ENCODE measurements at regions not wholly inside any gene's neighbourhood (a gene's known extent, or its start where the extent isn't known, plus 50 kb on each side); places are given as distances from the start of the nearest gene placed in this dataset.

GRCh38 chr1:57959531-57960241, 535.8 kb upstream of the DAB1 start:
- TF ChIP-seq ZBTB7A (IDR thresholded peaks at IDR 0.05; ENCODE audit: low read depth): no peak
- TF ChIP-seq TCF12 (IDR thresholded peaks at IDR 0.05; ENCODE audit: low read depth): no peak
- TF ChIP-seq FOXM1 (IDR thresholded peaks at IDR 0.05; ENCODE audit: borderline replicate concordance, low read depth): no peak
- TF ChIP-seq EGR1 (IDR thresholded peaks at IDR 0.05): no peak
- TF ChIP-seq EP300 (IDR thresholded peaks at IDR 0.05; ENCODE audit: borderline replicate concordance): no peak
- TF ChIP-seq TAF1 (IDR thresholded peaks at IDR 0.05; ENCODE audit: low read depth): no peak
- TF ChIP-seq YY1 (IDR thresholded peaks at IDR 0.05; ENCODE audit: low read depth): no peak
- no peak for TF ChIP-seq CREB1 (IDR thresholded peaks at IDR 0.05; ENCODE audit: low read depth)
- no peak for TF ChIP-seq CEBPB (IDR thresholded peaks at IDR 0.05)
- TF ChIP-seq USF1 (IDR thresholded peaks at IDR 0.05): no peak
- TF ChIP-seq REST (IDR thresholded peaks at IDR 0.05; ENCODE audit: low read depth): no peak

- TF ChIP-seq USF1 (IDR thresholded peaks at IDR 0.05) (no peak), FOXM1 (IDR thresholded peaks at IDR 0.05; ENCODE audit: borderline replicate concordance, low read depth) (no peak), EGR1 (IDR thresholded peaks at IDR 0.05) (no peak), TCF12 (IDR thresholded peaks at IDR 0.05; ENCODE audit: low read depth) (no peak)
Observed at GRCh38 chr1:57957576-57957975, 533.7 kb upstream of the DAB1 start.

- TF ChIP-seq FOXM1 (IDR thresholded peaks at IDR 0.05; ENCODE audit: borderline replicate concordance, low read depth) (no peak), TCF12 (IDR thresholded peaks at IDR 0.05; ENCODE audit: low read depth) (no peak), USF1 (IDR thresholded peaks at IDR 0.05) (no peak), MAX (IDR thresholded peaks at IDR 0.05) (no peak), CEBPB (IDR thresholded peaks at IDR 0.05) (no peak), TEAD4 (IDR thresholded peaks at IDR 0.05) (no peak), REST (IDR thresholded peaks at IDR 0.05; ENCODE audit: low read depth) (no peak)
Observed at GRCh38 chr1:57951390-57951789, 527.5 kb upstream of the DAB1 start.

- no peak for TF ChIP-seq TCF12 (IDR thresholded peaks at IDR 0.05; ENCODE audit: low read depth)
- no peak for TF ChIP-seq MAX (IDR thresholded peaks at IDR 0.05)
- no peak for TF ChIP-seq TAF1 (IDR thresholded peaks at IDR 0.05; ENCODE audit: low read depth)
- TF ChIP-seq REST (IDR thresholded peaks at IDR 0.05; ENCODE audit: low read depth): no peak
- no peak for TF ChIP-seq CEBPB (IDR thresholded peaks at IDR 0.05)
- TF ChIP-seq NFIC (IDR thresholded peaks at IDR 0.05): no peak
Observed at GRCh38 chr1:57949168-57949567, 525.3 kb upstream of the DAB1 start.

GRCh38 chr1:57947471-57947870, 523.6 kb upstream of the DAB1 start:
- TF ChIP-seq EP300 (IDR thresholded peaks at IDR 0.05; ENCODE audit: borderline replicate concordance) (no peak), EGR1 (IDR thresholded peaks at IDR 0.05) (no peak), NFIC (IDR thresholded peaks at IDR 0.05) (no peak), TCF12 (IDR thresholded peaks at IDR 0.05; ENCODE audit: low read depth) (no peak), CEBPB (IDR thresholded peaks at IDR 0.05) (no peak), USF1 (IDR thresholded peaks at IDR 0.05) (no peak), REST (IDR thresholded peaks at IDR 0.05; ENCODE audit: low read depth) (no peak), FOXM1 (IDR thresholded peaks at IDR 0.05; ENCODE audit: borderline replicate concordance, low read depth) (no peak), CREB1 (IDR thresholded peaks at IDR 0.05; ENCODE audit: low read depth) (no peak)

Measured in Ishikawa (cell line).